BLaER1 (cell line): ENCODE measurements at regions not wholly inside any gene's neighbourhood (a gene's known extent, or its start where the extent isn't known, plus 50 kb on each side); places are given as distances from the start of the nearest gene placed in this dataset.
"Not testable (repeated sequence)": the region's sequence is repeated elsewhere in the genome, so short reads cannot be mapped to it uniquely, and the experiment has no call there.

ENCODE experiments used
- H3K27ac ChIP-seq: shearing (Covaris generic); formaldehyde crosslinking; 2 replicates; pipeline ENCODE4 v1.8.1; 2022
- H3K27me3 ChIP-seq: shearing (Covaris generic); formaldehyde crosslinking; 2 replicates; pipeline ENCODE4 v1.8.1; 2022
- H3K36me3 ChIP-seq: shearing (Covaris generic); formaldehyde crosslinking; 2 replicates; pipeline ENCODE4 v1.8.1; 2022
- H3K4me1 ChIP-seq: shearing (Covaris generic); formaldehyde crosslinking; 2 replicates; pipeline ENCODE4 v1.8.1; 2022
- H3K4me2 ChIP-seq: shearing (Covaris generic); formaldehyde crosslinking; 2 replicates; pipeline ENCODE4 v1.8.1; 2022
- H3K4me3 ChIP-seq: shearing (Covaris generic); formaldehyde crosslinking; 2 replicates; pipeline ENCODE4 v1.8.1; 2022
- H3K9ac ChIP-seq: shearing (Covaris generic); formaldehyde crosslinking; 2 replicates; pipeline ENCODE4 v1.8.1; 2022
- H3K9me3 ChIP-seq: shearing (Covaris generic); formaldehyde crosslinking; 2 replicates; pipeline ENCODE4 v1.8.1; 2022
- H4K20me1 ChIP-seq: shearing (Covaris generic); formaldehyde crosslinking; 2 replicates; pipeline ENCODE4 v1.8.1; 2022
- Cebpa-rat ChIP-seq: shearing (Covaris generic); IDR thresholded peaks from 2 replicates; pipeline ENCODE4 v1.8.1; 2022

- Histone ChIP-seq H3K27ac (no peak overlapping the region), H3K4me1 (peaks cover 12% of the 10 kb centered on the region), H4K20me1 (no peaks in the 10 kb centered on the region), H3K36me3 (no peaks in the 10 kb centered on the region), H3K9me3 (peaks cover 11% of the 10 kb centered on the region), H3K4me2 (no peak overlapping the region), H3K27me3 (no peaks in the 10 kb centered on the region), H3K4me3 (no peak overlapping the region), H3K9ac (no peak overlapping the region)
- no peak for TF ChIP-seq Cebpa-rat
These were observed 59.7 kb upstream of the PIP4K2A start for GRCh38 chr10:22774102-22774501.

GRCh38 chr10:22771631-22772030 is 57.3 kb upstream of the PIP4K2A start:
- H3K36me3 ChIP-seq, H3K9ac ChIP-seq, H3K4me3 ChIP-seq, H4K20me1 ChIP-seq, H3K27ac ChIP-seq, H3K4me2 ChIP-seq, H3K27me3 ChIP-seq, H3K9me3 ChIP-seq, H3K4me1 ChIP-seq: not testable (repeated sequence)

GRCh38 chr10:22770270-22770669 is 55.9 kb upstream of the PIP4K2A start:
- H3K36me3 ChIP-seq, result no peaks in the 10 kb centered on the region
- no peaks in the 10 kb centered on the region for H3K27me3 ChIP-seq
- no peaks in the 10 kb centered on the region for H3K9me3 ChIP-seq
- H3K4me2 ChIP-seq, result no peak overlapping the region
- H4K20me1 ChIP-seq, result no peaks in the 10 kb centered on the region
- no peak for TF ChIP-seq Cebpa-rat
- H3K9ac ChIP-seq, result no peak overlapping the region
- no peaks in the 10 kb centered on the region for H3K4me1 ChIP-seq
- no peak overlapping the region for H3K27ac ChIP-seq
- H3K4me3 ChIP-seq, result no peak overlapping the region

GRCh38 chr10:22767859-22768258 is 53.5 kb upstream of the PIP4K2A start:
- no peak overlapping the region for H3K4me2 ChIP-seq
- H3K27me3 ChIP-seq, result no peaks in the 10 kb centered on the region
- no peaks in the 10 kb centered on the region for H4K20me1 ChIP-seq
- H3K9ac ChIP-seq, result no peak overlapping the region
- H3K27ac ChIP-seq, result no peak overlapping the region
- no peak for TF ChIP-seq Cebpa-rat
- no peaks in the 10 kb centered on the region for H3K9me3 ChIP-seq
- no peaks in the 10 kb centered on the region for H3K36me3 ChIP-seq
- no peak overlapping the region for H3K4me3 ChIP-seq
- no peaks in the 10 kb centered on the region for H3K4me1 ChIP-seq

GRCh38 chr10:22766693-22767092 is 52.3 kb upstream of the PIP4K2A start:
- H3K9ac ChIP-seq, result no peak overlapping the region
- no peaks in the 10 kb centered on the region for H3K36me3 ChIP-seq
- H3K27ac ChIP-seq, result no peak overlapping the region
- TF ChIP-seq Cebpa-rat, result no peak
- H3K4me3 ChIP-seq, result no peak overlapping the region
- H3K4me2 ChIP-seq, result no peak overlapping the region
- H4K20me1 ChIP-seq, result no peaks in the 10 kb centered on the region
- no peaks in the 10 kb centered on the region for H3K9me3 ChIP-seq
- no peaks in the 10 kb centered on the region for H3K4me1 ChIP-seq
- no peaks in the 10 kb centered on the region for H3K27me3 ChIP-seq

GRCh38 chr10:22765660-22766547 is 51.5 kb upstream of the PIP4K2A start:
- Histone ChIP-seq H3K4me2 (no peak overlapping the region), H3K27me3 (no peaks in the 10 kb centered on the region), H3K36me3 (no peaks in the 10 kb centered on the region), H4K20me1 (no peaks in the 10 kb centered on the region), H3K9me3 (no peaks in the 10 kb centered on the region), H3K4me3 (no peak overlapping the region), H3K4me1 (no peaks in the 10 kb centered on the region), H3K27ac (no peak overlapping the region), H3K9ac (no peak overlapping the region)
- TF ChIP-seq Cebpa-rat, result no peak

GRCh38 chr10:22764639-22765038 is 50.3 kb upstream of the PIP4K2A start:
- Histone ChIP-seq H3K4me1 (no peaks in the 10 kb centered on the region), H3K9me3 (no peaks in the 10 kb centered on the region), H4K20me1 (no peaks in the 10 kb centered on the region), H3K27ac (no peak overlapping the region), H3K4me2 (no peak overlapping the region), H3K9ac (no peak overlapping the region), H3K27me3 (no peaks in the 10 kb centered on the region), H3K4me3 (no peak overlapping the region), H3K36me3 (no peaks in the 10 kb centered on the region)
- no peak for TF ChIP-seq Cebpa-rat
